ENCODE measurements at regions not wholly inside any gene's neighbourhood (a gene's known extent, or its start where the extent isn't known, plus 50 kb on each side); places are given as distances from the start of the nearest gene placed in this dataset.

DNA sequence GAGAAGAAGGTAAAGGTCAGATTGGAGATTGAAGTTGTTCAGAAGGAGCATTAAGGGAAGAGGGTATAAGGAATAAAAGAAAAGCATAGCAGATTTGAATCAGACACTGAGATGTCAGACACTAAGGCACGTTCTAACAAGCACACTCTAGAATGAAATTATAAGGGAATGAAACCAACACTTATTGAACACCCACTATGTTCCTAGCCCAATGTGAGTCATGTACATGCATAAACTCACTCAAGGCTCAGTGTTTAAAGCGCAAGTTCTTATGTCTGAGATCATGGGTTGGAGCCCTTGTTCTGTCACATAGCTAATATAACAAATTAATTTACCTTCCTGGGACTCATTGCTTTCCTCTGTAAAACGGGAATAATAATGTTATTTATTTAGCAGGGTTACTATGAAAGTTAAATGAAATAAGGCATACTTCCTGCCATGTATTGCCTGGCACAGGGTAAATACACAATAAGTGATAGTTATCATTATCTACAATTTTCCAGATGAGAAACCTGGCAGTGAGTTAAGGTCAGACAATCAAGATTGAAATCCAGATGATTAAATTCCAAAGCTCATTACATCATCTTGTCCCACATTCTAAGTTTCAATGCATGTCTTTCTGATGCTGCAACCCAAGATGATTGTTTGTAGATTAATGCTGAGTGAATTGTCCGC, 68.3 kb upstream of the DACH1 start:
- peak; percentile 23 for DNase-seq

DNA sequence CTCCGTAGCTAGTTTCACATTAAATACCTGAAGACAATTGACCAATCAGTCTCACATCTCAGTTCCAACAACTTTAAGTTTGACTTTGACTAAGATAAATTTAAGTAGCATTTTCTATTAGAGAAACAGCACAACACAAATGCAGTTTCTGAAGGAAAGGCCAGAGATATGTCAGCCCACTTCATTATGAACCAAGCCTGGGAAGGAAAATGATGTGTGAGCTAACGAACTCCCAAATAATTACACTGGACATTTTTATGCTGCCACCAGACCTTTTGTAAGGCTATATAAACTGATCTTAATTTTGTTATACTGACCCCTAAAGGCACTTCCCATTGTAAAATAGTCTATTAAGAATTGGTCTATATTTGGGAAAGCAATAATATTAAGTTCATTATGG, 57.9 kb upstream of the DACH1 start:
- DNase-seq, result no peak

DNA sequence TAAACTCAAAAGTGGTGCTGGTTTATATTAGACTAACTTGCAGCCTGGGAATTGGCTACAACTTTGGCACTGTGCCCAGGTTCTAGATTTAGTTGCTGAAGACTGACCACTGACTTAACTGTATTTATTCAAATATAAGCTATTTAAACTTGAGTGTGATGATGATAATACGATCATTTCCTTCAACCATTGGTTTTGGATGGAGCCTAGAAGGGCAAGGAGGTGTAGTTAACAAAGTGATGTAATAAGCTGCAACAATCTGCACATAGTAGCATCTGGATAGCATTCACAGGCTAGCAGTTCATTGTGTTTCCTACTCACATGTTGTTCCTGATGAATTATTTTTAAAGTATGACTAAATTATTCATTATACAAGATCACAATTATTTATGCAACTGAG, 55.2 kb upstream of the DACH1 start:
- peak; percentile 85 for DNase-seq
